GM18508 (cell line): ENCODE measurements at regions not wholly inside any gene's neighbourhood (a gene's known extent, or its start where the extent isn't known, plus 50 kb on each side); places are given as distances from the start of the nearest gene placed in this dataset.
"Not testable (repeated sequence)": the region's sequence is repeated elsewhere in the genome, so short reads cannot be mapped to it uniquely, and the experiment has no call there.

Experiments
- ATAC-seq: cut with Tn5 transposase; IDR thresholded peaks from one replicate; pipeline ENCODE4 v1.9.1; 2021; ENCODE audit warnings: moderate number of reproducible peaks; ENCODE audit not compliant: insufficient read depth, unreplicated experiment

DNA sequence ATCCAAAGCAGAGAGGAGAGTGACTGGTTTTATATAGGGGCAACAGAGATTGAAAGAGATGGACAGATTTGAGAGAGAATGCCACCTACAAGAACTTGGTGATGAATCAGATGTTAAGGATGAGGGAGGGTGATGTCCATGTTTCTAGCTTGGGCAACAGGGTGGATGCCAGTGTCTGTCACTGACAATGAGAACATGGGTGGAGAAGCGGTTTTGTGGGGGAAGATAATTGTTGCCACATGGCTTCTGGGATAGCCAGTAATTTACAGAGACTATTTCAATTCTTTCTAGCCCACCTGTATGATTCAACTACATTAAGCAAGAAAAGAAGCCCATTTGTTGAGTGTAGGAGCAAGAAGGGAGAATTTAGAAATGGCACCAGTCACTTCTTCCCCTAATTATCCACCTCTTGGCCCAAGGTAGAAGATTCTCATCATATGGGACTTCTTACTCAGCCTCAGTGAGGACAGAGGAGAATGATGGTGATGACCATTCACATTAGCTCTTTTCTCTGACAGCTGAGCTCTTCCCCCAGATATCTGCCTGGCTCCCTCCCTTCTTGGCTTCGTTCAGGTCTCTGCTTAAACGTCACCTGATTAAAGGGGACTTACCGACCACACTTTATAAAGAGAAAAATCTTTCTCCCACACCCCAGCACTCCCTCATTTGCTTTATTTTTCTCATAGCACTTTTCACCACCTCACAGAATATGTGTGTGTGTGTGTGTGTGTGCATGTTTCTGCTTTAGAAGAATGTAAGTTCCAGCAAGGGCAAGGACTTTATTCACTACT lies 117.8 kb downstream of the DUSP6 start:
- no peak for ATAC-seq

DNA sequence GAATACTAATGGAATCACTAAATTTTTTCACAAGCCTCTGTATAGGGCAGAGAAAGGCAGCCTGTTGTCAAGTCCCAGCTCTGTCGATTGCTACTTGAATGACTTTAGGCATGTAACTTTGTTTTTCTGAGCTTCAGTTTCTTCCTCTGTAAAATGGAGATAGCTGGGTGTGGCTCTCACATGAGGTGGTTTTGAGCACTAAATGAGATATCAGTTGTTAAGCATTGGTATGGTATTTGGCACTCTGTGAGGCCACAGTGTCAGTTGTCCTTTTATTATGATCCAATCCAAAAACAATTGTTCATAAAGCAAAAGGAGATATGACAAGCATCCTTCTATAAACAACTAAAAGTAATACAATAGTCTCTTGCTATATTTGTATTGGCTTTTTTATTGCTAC lies 120.6 kb downstream of the DUSP6 start:
- ATAC-seq = no peak

DNA sequence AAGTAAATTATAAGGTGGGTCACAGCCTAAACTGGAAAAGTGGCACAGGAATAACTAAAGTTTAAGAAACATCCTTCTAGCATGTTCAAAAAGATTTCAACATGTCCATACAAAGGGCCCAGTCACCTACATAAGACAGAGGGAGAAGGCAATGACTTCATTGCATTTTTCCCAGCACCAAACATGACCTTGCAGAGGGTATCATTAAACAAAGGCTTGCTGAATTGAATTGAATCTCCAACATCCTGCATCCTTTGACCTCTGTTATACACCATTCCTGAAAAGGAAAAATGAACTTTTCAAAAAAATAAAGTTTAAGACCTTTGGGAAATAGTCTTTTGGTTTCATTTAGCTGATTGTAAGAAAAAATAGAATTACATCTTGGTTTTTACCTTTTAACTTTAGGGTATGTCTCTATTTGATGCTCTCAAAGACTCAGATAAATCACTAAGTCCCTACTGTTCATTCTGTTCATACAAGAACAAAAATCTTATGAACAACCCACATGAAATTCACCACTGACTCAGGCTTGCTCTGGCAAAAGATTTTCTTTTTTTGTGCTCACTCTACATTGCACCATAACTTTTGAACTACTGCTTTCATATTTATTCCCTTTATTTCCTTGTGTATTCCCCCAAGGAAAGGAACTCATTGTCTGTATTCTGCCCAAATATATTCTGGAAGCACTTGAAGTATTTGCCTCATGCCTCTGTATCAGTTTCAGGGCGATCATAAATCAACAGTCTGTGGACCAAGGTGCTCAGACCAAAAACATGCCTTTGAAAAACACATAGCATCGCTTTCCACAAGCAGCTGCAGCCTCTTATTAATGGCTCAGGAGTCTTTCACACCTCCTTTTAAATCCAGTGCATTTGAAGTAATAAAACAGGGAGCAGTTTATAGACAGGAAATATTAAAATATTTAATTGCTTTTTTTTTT lies 121.7 kb downstream of the DUSP6 start:
- no peak for ATAC-seq

DNA sequence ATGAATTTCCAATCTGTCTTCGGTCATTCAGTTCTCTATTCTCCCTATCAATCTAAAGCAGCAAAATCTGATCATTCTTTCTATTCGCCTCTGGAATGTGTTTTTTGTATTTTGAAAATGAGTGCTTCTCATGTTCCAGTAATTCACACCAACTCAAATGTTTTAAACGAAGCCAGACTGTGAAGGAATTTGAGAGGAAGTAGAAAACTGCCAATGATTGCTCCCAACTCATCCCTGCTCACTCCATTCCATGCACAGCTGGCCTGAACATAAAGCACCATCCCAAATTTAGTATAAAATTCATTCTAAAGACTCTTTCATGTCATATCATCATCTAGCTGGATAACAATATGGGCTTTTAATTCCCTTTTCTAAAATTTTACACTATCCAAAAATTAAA lies 123.8 kb downstream of the DUSP6 start:
- ATAC-seq = no peak

DNA sequence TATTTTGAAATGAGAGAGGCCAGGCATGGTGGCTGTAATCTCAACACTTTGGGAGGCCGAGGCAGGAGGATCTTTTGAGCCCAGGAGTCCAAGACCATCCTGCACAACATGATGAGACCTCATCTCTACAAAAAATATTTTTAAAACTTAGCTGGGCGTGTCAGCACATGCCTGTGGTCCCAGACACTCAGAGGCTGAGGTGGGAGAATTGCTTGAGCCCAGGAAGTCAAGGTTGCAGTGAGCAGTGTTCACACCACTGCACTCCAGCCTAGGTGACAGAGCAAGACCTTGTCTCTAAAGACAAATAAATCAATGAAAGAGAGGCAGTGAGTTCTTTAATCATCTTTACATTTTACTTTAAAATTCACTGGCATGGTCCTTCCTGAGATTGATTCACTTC lies 124.5 kb downstream of the DUSP6 start:
- ATAC-seq = no peak

DNA sequence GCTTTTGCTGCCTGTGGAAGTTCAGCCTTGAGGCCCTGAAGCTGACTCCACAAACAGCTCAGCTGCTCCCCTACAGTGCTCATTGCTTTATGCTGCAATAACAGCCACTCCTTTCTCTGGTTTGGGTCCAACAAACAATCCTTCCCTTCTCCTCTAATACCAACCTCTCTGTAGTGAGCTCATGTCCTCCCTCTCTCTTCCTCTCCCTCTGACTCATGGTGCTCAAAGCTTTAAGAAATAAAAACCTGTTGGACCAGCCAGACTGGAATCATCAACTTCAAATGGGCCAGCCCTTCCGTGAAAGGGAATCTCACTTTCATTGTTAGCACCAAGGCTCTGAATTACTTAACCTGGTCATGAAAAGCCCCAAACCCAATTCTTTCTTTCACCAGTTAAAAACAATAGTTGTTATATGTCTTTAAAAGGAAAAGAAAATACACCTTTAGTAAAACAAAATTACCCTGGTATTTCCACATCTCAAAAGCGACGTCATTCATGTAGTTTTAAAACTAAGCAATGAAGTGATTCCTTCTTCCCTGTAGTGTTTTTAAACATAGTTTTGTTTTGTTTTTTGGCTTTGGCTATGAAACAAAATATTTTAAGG lies 126.4 kb downstream of the DUSP6 start:
- ATAC-seq = no peak

DNA sequence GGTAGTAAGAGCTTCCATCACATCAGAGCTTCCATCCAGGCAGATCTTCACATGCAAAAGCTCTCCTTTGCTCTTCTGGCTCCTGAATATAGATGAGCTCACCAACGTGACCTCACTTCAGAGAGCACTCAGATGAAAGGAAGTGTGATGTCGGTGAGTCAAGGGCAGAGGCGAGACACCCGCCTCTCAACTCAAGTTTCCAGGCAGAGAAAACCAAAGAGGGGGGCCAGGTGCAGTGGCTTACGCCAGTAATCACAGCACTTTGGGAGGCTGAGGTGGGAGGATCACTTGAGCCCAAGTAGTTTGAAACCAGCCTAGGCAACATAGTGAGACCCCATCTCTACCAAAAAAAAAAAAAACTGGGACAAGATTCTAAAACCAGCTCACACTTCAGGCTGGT lies 126.9 kb downstream of the DUSP6 start:
- no peak for ATAC-seq

DNA sequence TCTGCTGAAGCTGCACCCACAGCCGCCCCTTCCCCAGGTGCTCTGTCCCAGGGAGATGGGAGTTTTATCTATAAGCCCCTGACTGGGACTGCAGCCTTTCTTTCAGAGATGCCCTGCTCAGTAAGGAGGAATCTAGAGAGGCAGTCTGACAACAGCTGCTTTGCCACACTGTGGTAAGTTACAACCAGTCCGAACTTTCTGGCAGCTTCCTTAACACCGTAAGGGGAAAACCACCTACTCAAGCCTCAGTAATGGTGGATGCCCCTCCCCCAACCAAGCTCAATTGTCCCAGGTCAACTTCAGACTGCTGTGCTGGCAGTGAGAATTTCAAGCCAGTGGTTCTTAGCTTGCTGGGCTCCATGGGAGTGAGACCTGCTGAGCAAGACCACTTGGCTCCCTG lies 129.7 kb downstream of the DUSP6 start:
- ATAC-seq = not testable (repeated sequence)

DNA sequence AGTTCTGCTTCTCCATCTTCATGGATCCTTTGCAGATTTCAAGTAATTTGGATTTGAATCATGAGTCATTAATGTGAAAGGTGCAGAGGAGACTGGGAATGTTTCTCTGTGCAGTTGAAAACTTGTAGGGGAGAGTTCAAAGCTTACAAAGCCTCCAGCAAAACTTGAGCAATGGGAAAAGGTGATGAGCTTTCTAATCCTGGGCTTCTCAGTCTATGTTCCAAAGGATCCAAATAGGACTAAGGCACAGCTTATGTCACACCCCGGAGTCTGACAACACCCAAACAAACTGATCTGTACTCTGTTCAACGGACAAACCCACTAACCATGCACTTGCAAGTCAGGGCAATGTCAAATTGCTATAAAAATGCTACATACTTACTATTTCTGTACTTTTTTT lies 134.8 kb downstream of the DUSP6 start:
- ATAC-seq = no peak

DNA sequence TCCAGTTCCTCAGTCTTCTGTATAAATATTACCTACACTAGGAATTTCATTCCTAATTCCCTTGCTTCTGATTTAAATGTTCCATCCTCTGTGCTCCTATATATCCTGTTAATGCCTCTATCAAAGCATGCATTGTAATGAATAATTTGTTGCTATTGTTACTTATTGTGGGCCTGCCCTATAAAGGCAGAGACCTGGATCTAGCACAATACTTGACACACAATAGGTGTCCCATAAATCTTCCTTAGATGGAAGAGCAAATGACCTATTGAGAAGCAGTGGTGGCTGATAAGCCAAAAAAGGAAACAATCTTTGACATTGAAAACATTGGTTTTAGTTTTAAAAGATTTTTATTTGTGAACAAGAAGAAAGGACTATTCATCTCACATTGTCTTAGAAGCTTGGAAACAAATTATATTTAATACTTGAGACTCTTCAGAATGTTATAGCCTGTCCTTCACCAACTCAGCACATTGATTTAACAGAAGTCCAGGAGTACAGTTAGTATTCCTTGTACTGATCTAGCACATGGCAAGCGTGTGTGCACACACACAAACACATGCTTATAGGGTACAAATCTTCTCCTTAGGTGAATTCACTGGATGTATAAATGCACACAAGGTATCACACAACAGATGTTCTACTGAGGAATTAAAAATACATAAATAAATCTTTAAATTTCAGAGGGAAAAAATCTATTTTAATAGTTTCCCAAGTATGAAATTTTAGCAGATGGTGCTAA lies 135.9 kb downstream of the DUSP6 start:
- no peak for ATAC-seq

DNA sequence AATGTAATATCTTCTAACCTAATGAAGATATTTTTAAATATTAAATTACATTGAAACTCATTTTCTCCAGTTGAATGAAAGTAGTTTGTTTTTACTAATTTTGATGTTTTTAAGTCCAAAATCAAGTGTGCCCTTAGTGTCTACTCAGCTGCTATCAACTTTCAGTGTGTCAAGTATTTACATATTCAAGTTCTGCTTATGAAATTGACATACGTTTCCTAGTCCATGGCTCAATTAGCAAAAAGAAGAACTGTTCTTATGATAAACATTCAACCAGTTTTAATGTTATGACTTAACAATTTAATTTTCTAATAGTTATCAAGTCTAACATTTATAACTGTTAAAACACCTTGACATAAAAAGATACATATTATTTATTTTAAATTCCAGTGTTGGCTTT lies 137.1 kb downstream of the DUSP6 start:
- ATAC-seq = no peak

DNA sequence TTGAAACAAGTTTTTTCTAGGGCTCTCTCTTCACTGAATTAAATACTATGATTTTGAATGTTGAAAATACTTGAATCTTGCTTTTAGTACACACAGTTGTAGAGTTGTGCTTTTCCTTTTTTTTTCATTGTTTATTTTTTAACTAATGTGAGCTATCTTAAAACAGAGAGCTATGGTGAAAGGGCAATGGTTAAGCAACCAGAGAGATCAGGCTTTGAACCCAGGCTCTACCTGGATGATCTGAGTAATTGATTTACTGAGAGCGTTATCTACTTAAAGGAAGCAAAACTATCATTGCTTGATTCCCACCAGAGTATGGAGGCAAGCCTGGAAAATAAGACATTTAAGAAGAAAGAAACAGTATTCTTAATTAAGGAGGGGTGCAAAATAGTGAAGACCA lies 138.6 kb downstream of the DUSP6 start:
- ATAC-seq = no peak

DNA sequence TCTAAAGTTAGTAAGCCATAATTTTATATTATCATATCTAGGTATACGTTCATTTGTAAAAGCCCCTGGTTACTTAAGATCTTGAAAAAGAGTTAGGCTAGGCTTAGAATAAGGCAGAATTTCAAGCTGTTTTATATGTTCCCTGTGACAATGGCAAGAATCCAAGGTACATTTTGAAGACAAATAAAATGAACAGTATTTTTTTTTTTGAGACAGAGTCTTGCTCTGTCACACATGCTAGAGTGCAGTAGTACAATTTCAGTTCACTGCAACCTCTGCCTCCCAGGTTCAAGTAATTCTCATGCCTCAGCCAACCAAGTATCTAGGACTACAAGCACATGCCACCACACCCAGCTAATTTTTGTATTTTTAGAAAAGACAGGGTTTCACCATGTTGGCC lies 139.2 kb downstream of the DUSP6 start:
- no peak for ATAC-seq

DNA sequence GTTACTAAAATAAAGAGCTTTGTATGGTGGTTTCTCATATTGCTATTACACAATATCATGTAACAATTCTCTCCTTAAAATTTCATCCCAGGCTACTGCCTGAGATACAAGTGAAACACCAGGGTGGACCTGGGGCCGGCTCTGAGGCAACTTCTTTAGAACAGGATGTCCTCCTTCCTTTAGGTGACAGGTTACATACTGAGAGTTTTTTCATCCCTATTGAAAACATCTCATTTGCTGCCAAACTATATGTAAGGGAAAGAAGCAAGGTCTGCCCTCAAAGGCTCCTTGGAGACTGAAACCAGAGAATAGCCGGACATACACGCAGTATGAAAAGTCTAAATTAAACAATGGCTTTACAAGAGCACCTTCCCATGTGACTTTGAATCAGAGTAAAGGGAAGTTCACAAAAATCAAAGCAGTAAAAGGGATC lies 139.9 kb downstream of the DUSP6 start:
- ATAC-seq = no peak

DNA sequence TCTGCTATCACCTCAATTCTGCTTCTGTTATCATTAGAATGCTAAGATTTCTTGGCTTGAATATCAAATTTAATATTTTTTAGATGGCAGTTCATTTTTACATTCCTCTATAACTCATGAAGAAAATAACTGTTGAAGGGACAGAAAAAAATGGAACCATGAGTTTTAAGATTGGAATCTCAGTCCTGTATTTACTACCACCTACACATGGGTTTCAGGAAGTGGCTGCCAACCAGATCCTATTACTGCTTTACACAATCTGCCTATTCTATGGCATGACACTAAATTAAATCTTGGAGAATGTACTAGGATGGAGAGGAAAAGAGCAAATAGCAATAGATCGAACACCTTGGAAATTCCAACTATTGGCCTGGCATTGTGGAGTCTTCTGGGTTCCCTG lies 140.8 kb downstream of the DUSP6 start:
- ATAC-seq = no peak

DNA sequence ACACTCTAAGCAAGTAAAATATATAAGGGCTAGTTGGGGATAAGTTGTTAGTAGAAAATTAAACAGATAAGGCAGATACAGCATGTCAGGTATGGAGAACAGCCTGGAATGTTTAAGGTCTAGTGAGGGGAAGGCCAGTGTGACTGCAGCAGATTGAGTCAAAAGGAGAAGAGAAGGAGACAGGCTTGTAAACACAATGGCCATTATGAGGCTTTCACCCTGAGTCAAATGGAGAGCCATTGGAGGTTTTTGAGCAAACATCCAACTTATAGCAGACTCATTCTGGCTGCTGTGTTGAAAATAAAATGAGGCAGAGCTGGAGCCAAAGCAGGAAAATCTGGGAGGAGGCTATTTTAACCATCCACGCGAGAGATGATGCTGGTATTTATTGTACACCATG lies 142.0 kb downstream of the DUSP6 start:
- no peak for ATAC-seq

DNA sequence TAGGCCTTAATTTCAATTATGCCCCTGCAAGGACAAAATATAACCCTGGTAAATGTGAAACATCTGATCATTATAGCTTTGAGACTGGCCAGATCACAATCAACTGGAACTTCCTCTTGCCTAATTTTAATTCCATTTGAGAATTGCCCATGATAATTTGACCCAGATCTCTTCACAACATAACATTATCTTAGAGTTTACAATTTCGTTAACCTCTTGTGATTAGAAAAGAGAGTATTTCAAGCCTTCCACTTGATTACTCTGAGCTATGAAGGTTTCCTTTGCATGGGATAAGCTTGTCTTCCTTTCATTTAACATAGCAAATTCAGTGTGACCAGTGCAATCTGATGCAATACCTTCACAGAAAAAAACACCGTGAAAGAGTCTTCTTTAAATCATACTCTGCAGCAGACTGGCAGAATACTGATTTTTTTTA lies 143.6 kb downstream of the DUSP6 start:
- no peak for ATAC-seq

DNA sequence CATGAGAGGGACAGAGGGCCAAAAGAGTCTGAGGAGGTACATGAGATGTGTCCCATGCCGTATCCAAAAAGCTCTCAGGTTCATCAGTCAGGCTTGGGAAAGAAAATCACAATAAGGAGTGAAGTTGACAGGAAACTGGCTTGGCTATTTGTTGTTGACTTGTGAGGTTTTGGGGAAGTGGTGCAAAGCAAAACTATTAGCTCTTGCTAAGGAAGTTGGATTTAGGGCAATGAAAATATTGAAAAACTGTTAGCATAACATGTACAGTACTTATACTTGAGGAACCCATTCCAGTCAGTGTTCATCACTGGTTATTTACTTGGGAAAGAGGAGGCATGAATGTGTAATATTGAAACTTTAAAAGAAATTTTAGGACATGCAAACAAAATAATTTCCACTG lies 145.9 kb downstream of the DUSP6 start:
- ATAC-seq = no peak

DNA sequence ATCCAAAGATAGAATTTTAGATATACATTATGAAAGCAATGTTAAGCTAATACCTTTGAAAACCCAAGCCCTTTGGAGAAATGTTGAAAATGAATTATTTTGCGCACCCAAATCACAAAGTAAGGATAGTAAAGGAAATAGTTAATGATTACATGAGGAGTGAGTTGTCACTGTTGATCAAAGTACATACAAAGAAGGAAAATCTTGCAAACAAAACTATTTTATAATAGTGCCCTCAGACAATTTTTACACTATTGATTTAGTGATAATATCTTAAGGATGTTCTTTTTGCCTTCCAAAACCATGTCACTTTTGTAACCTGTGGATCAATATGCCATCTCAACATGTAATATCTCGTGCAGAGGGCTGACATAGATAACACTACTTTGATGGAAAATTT lies 146.8 kb downstream of the DUSP6 start:
- no peak for ATAC-seq

DNA sequence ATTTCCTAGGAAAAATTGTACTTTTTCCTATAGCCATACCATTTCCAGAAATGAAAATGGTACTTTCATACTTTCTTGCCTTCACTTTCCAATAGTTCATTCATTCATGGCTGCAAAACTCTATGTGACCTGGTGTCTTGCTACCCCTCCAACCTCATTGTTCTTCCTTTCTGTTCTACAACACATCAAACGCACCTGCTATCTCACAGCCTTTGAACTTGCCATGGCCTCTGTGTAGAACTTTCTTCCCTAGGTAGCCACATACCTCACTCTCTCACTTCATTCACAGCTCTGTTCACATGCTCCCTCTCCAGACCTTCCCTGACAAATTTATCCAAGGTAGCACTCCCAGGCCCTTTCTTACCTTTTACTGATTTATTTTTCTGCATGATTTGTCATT lies 149.2 kb downstream of the DUSP6 start:
- no peak for ATAC-seq
